Neural progenitor cell (in vitro differentiated cells): ENCODE measurements at regions not wholly inside any gene's neighbourhood (a gene's known extent, or its start where the extent isn't known, plus 50 kb on each side); places are given as distances from the start of the nearest gene placed in this dataset.

Source experiments
- DNase-seq: peaks from one replicate; pipeline ENCODE4 v3.0.0-alpha.2; 2016; ENCODE audit warnings: low spot score
- H2AFZ ChIP-seq: fragments of 200-600 bp; sonication (generic); replicated peaks from 2 replicates; pipeline ENCODE4 v1.6.1; 2016; ENCODE audit warnings: antibody characterized with exemption
- H3F3A ChIP-seq: fragments of 200-600 bp; sonication (generic); 2 replicates; pipeline ENCODE4 v1.6.1; 2016; ENCODE audit warnings: antibody characterized with exemption, low read depth
- H3K27ac ChIP-seq: fragments of 200-600 bp; sonication (generic); 2 replicates; pipeline ENCODE4 v1.5.1; 2016; ENCODE audit warnings: mild to moderate bottlenecking
- H3K27me3 ChIP-seq: fragments of 200-600 bp; sonication (generic); 2 replicates; pipeline ENCODE4 v1.6.1; 2016; ENCODE audit warnings: mild to moderate bottlenecking, moderate library complexity
- H3K36me3 ChIP-seq: fragments of 200-600 bp; sonication (generic); 2 replicates; pipeline ENCODE4 v1.5.1; 2016
- H3K4me1 ChIP-seq: fragments of 200-600 bp; sonication (generic); 2 replicates; pipeline ENCODE4 v1.6.1; 2016; ENCODE audit warnings: mixed run types
- H3K4me2 ChIP-seq: fragments of 200-600 bp; sonication (generic); 2 replicates; pipeline ENCODE4 v1.6.1; 2016
- H3K4me3 ChIP-seq: fragments of 200-600 bp; sonication (generic); 2 replicates; pipeline ENCODE4 v1.5.1; 2016
- H3K79me2 ChIP-seq: fragments of 200-600 bp; sonication (generic); 2 replicates; pipeline ENCODE4 v1.6.1; 2016; ENCODE audit warnings: low read depth
- H3K9ac ChIP-seq: fragments of 200-600 bp; sonication (generic); 2 replicates; pipeline ENCODE4 v1.6.1; 2016
- H3K9me3 ChIP-seq: fragments of 200-600 bp; sonication (generic); 2 replicates; pipeline ENCODE4 v1.5.1; 2016; ENCODE audit warnings: low read depth
- H4K20me1 ChIP-seq: fragments of 200-600 bp; sonication (generic); 2 replicates; pipeline ENCODE4 v1.6.1; 2016; ENCODE audit warnings: low read depth
- H3K27ac Mint-ChIP-seq: 3 replicates; pipeline ENCODE4 v1.8.0; 2021; ENCODE audit warnings: mixed read lengths
- H3K27me3 Mint-ChIP-seq: 2 replicates; pipeline ENCODE4 v1.8.0; 2022; ENCODE audit warnings: low read depth, mild to moderate bottlenecking, inconsistent platforms, moderate library complexity, mixed read lengths; ENCODE audit not compliant: insufficient read depth
- H3K36me3 Mint-ChIP-seq: 3 replicates; pipeline ENCODE4 v1.8.0; 2021; ENCODE audit warnings: mixed read lengths
- H3K4me1 Mint-ChIP-seq: 3 replicates; pipeline ENCODE4 v1.8.0; 2021; ENCODE audit warnings: mixed read lengths
- H3K4me3 Mint-ChIP-seq: 3 replicates; pipeline ENCODE4 v1.8.0; 2021; ENCODE audit warnings: mild to moderate bottlenecking, moderate library complexity, mixed read lengths
- H3K9me3 Mint-ChIP-seq: 3 replicates; pipeline ENCODE4 v1.8.0; 2020; ENCODE audit warnings: mixed read lengths
- EZH2 ChIP-seq: fragments of 200-600 bp; sonication (generic); IDR thresholded peaks from 2 replicates; pipeline ENCODE4 v1.6.1; 2017; ENCODE audit warnings: antibody characterized with exemption, mild to moderate bottlenecking, moderate library complexity
- EZH2phosphoT487 ChIP-seq: fragments of 200-600 bp; sonication (generic); IDR thresholded peaks from 2 replicates; pipeline ENCODE4 v1.6.1; 2017; ENCODE audit warnings: antibody characterized with exemption
- TF ChIP-seq, protein P1 (sequence below): fragments of 200-600 bp; sonication (generic); IDR thresholded peaks from 2 replicates; pipeline ENCODE4 v1.5.1; 2017; ENCODE audit warnings: antibody characterized with exemption, mild to moderate bottlenecking

- peaks cover 5% of the 10 kb centered on the region for H3K27me3 Mint-ChIP-seq
Observed at GRCh38 chr17:6279659-6280058, 155.3 kb downstream of the AIPL1 start.

GRCh38 chr17:6278376-6278775 is 156.5 kb downstream of the AIPL1 start:
- no peaks in the 10 kb centered on the region for H4K20me1 ChIP-seq
- Mint-ChIP-seq H3K27me3 (peaks cover 2% of the 10 kb centered on the region), H3K27ac (no peak overlapping the region)

More at GRCh38 chr17:6279659-6280058, 155.3 kb downstream of the AIPL1 start:
- Histone ChIP-seq H3K9me3 (no peaks in the 10 kb centered on the region), H3K79me2 (no peaks in the 10 kb centered on the region), H2AFZ (no peak overlapping the region), H3K27me3 (no peaks in the 10 kb centered on the region), H3F3A (no peaks in the 10 kb centered on the region), H3K27ac (no peak overlapping the region), H3K36me3 (no peaks in the 10 kb centered on the region), H3K4me2 (no peak overlapping the region), H3K4me3 (no peak overlapping the region), H3K9ac (no peak overlapping the region), H4K20me1 (no peaks in the 10 kb centered on the region), H3K4me1 (no peaks in the 10 kb centered on the region)
- DNase-seq, result peak; percentile 65
- no peaks in the 10 kb centered on the region for H3K36me3 Mint-ChIP-seq
- no peak overlapping the region for H3K27ac Mint-ChIP-seq
- TF ChIP-seq, protein P1, sequence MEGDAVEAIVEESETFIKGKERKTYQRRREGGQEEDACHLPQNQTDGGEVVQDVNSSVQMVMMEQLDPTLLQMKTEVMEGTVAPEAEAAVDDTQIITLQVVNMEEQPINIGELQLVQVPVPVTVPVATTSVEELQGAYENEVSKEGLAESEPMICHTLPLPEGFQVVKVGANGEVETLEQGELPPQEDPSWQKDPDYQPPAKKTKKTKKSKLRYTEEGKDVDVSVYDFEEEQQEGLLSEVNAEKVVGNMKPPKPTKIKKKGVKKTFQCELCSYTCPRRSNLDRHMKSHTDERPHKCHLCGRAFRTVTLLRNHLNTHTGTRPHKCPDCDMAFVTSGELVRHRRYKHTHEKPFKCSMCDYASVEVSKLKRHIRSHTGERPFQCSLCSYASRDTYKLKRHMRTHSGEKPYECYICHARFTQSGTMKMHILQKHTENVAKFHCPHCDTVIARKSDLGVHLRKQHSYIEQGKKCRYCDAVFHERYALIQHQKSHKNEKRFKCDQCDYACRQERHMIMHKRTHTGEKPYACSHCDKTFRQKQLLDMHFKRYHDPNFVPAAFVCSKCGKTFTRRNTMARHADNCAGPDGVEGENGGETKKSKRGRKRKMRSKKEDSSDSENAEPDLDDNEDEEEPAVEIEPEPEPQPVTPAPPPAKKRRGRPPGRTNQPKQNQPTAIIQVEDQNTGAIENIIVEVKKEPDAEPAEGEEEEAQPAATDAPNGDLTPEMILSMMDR, result peak; percentile 58
- TF ChIP-seq EZH2phosphoT487, result no peak
- TF ChIP-seq EZH2, result no peak
- H3K4me3 Mint-ChIP-seq, result no peak overlapping the region
- no peaks in the 10 kb centered on the region for H3K4me1 Mint-ChIP-seq
- peaks cover 3% of the 10 kb centered on the region for H3K9me3 Mint-ChIP-seq

GRCh38 chr17:6276711-6277110 is 158.2 kb downstream of the AIPL1 start:
- Mint-ChIP-seq H3K36me3 (no peaks in the 10 kb centered on the region), H3K27ac (no peak overlapping the region), H3K4me3 (no peak overlapping the region), H3K4me1 (no peaks in the 10 kb centered on the region), H3K9me3 (no peaks in the 10 kb centered on the region), H3K27me3 (peaks cover 2% of the 10 kb centered on the region)
- no peak overlapping the region for H3K27ac ChIP-seq
- no peaks in the 10 kb centered on the region for H3K79me2 ChIP-seq
- H3K4me3 ChIP-seq, result no peak overlapping the region
- no peak overlapping the region for H3K4me2 ChIP-seq
- H3K4me1 ChIP-seq, result no peaks in the 10 kb centered on the region
- TF ChIP-seq, protein P1, result peak; percentile 60
- no peak for TF ChIP-seq EZH2phosphoT487
- no peaks in the 10 kb centered on the region for H4K20me1 ChIP-seq
- H3K27me3 ChIP-seq, result no peaks in the 10 kb centered on the region
- H2AFZ ChIP-seq, result no peak overlapping the region
- no peaks in the 10 kb centered on the region for H3K36me3 ChIP-seq
- H3K9ac ChIP-seq, result no peak overlapping the region
- DNase-seq, result peak; percentile 52
- no peaks in the 10 kb centered on the region for H3K9me3 ChIP-seq
- no peaks in the 10 kb centered on the region for H3F3A ChIP-seq

More at GRCh38 chr17:6278376-6278775, 156.5 kb downstream of the AIPL1 start:
- H3K9ac ChIP-seq, result no peak overlapping the region
- no peak for DNase-seq
- no peaks in the 10 kb centered on the region for H3K4me1 ChIP-seq
- H3K9me3 ChIP-seq, result no peaks in the 10 kb centered on the region
- no peak overlapping the region for H3K27ac ChIP-seq
- no peaks in the 10 kb centered on the region for H3K4me1 Mint-ChIP-seq
- H3K79me2 ChIP-seq, result no peaks in the 10 kb centered on the region
- H3F3A ChIP-seq, result no peaks in the 10 kb centered on the region
- TF ChIP-seq EZH2 (no peak), EZH2phosphoT487 (no peak)
- TF ChIP-seq, protein P1, result no peak
- H3K36me3 Mint-ChIP-seq, result no peaks in the 10 kb centered on the region
- no peaks in the 10 kb centered on the region for H3K9me3 Mint-ChIP-seq
- H3K36me3 ChIP-seq, result no peaks in the 10 kb centered on the region
- no peak overlapping the region for H3K4me3 Mint-ChIP-seq
- no peak overlapping the region for H3K4me2 ChIP-seq
- H3K27me3 ChIP-seq, result no peaks in the 10 kb centered on the region
- no peak overlapping the region for H2AFZ ChIP-seq
- H3K4me3 ChIP-seq, result no peak overlapping the region
